H7 (cell line): ENCODE measurements at regions not wholly inside any gene's neighbourhood (a gene's known extent, or its start where the extent isn't known, plus 50 kb on each side); places are given as distances from the start of the nearest gene placed in this dataset.

ENCODE experiments used
- DNase-seq: peaks from one replicate; pipeline ENCODE4 v3.0.0; 2012
- H3K27me3 ChIP-seq: 2 replicates; pipeline ENCODE4 v1.6.0; 2011; ENCODE audit warnings: mild to moderate bottlenecking, low read length; ENCODE audit not compliant: control insufficient read depth, insufficient read depth
- H3K36me3 ChIP-seq: replicated peaks from 2 replicates; pipeline ENCODE4 v1.5.1; 2011; ENCODE audit warnings: low read length; ENCODE audit not compliant: control insufficient read depth, insufficient read depth
- H3K4me3 ChIP-seq: 2 replicates; pipeline ENCODE4 v1.5.1; 2011; ENCODE audit warnings: low read depth, mild to moderate bottlenecking, control low read depth, low read length, moderate library complexity; ENCODE audit not compliant: insufficient read depth

DNA sequence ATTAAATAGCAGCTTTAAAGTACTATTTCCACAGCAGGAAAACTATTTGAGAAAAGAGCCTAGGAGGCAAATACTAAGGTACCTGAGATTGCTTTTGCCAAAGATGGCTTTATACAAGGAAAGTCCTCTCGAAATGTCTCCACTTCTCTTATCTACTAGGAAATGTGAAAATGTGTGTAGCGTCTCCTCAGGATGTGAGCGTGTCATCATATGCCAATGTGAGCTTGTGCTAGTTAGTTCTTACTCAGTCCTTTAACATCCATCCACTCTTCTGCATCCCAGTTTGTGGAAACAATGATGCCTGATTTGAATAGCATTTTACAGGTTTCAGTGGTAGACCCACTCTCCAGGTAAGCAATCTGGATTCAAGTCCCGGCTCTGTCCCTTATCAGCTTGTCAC lies 421.0 kb downstream of the DYNC2H1 start:
- no peak overlapping the region for H3K4me3 ChIP-seq
- DNase-seq: no peak

DNA sequence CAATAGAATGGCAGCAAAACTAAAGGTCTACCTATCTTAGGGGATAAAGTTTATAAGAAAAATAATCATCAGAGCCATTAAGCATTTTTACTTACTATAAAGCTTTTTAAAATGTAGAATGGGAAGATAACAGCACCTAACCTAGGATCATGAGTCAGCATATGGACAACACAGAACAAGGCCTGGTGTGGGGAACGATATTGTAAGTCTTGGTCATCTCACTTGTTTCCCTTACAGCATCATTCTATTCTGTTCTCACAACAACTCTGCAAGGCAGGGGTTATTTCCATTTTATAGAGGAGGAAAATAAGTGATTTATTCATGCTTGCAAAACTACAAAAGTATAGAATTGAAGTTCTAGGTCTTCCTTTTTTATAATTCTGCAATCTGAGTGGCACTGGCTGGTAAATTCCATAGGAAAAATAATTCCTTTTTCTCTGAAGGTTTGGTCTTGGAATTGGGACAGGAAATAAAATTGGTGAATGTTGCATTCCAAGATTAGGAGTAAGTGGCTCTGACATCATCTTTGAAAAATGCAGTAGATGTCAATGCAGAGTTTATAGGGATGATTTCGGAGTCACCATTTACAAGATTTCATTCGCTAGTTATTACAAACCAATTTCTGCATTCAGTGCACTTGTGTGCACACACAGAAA lies 423.0 kb downstream of the DYNC2H1 start:
- no peak overlapping the region for H3K4me3 ChIP-seq
- DNase-seq: no peak

More for the DNA sequence above, 421.0 kb downstream of the DYNC2H1 start:
- Histone ChIP-seq H3K36me3 (no peaks in the 10 kb centered on the region), H3K27me3 (no peaks in the 10 kb centered on the region)

DNA sequence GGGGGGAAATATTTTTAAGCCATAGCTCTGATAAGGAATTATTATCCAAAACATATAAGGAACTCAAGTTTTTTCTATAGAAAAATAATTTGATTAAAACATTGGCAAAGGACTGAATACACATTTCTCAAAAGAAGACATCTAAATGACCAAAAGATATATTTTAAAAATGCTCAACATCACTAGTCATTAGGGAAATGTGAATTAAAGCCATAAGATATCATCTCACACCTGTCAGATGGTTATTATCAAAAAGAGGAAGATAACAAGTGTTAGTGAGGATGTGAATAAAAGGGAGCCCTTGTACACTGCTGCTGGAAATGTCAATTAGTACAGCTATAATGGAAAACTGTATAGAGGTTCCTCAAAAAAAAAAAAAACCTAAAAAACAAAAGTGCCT lies 425.0 kb downstream of the DYNC2H1 start:
- no peak for DNase-seq
- Histone ChIP-seq H3K27me3 (no peaks in the 10 kb centered on the region), H3K4me3 (no peak overlapping the region)

More for the DNA sequence above, 423.0 kb downstream of the DYNC2H1 start:
- H3K36me3 ChIP-seq: no peaks in the 10 kb centered on the region
- no peaks in the 10 kb centered on the region for H3K27me3 ChIP-seq

DNA sequence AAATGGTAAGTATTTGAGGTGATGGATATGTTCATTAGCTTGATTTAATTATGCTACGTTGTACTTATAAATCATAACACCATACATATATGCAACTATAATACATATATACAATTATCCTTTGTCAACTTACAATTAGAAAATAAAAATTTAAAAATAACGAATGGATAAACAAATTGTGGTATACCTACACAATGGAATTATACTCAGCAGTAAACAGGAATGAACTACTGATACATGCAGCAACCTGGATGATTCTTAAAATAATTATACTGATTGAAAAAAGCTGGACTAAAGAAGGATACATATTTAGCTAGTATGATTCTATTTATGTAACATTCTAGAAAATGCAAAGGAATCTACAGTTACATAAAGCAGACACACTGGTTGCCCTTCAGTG lies 425.7 kb downstream of the DYNC2H1 start:
- Histone ChIP-seq H3K36me3 (no peaks in the 10 kb centered on the region), H3K4me3 (no peak overlapping the region), H3K27me3 (no peaks in the 10 kb centered on the region)
- DNase-seq: no peak

More for the DNA sequence above, 425.0 kb downstream of the DYNC2H1 start:
- no peaks in the 10 kb centered on the region for H3K36me3 ChIP-seq

DNA sequence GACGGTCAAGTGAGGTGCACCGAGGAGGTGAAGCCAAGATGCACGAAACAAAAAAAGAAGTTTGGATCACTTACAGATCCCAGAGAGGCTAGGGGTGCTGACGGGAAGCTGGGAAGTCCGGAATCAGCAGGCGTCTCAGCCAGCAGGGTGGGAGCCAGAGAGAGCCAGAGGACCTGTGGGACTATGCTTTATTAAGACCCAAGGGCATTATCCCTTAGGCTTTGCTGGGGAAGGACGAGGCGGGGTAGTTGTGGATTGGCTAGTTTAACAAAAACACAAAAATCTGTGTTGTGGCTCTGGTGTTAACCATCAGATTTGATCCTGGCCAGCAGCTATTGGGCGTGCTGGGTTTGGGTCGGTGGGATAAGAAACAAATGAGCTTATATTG lies 427.1 kb downstream of the DYNC2H1 start:
- no peak overlapping the region for H3K4me3 ChIP-seq
- DNase-seq: no peak
- no peaks in the 10 kb centered on the region for H3K27me3 ChIP-seq
- H3K36me3 ChIP-seq: no peaks in the 10 kb centered on the region

DNA sequence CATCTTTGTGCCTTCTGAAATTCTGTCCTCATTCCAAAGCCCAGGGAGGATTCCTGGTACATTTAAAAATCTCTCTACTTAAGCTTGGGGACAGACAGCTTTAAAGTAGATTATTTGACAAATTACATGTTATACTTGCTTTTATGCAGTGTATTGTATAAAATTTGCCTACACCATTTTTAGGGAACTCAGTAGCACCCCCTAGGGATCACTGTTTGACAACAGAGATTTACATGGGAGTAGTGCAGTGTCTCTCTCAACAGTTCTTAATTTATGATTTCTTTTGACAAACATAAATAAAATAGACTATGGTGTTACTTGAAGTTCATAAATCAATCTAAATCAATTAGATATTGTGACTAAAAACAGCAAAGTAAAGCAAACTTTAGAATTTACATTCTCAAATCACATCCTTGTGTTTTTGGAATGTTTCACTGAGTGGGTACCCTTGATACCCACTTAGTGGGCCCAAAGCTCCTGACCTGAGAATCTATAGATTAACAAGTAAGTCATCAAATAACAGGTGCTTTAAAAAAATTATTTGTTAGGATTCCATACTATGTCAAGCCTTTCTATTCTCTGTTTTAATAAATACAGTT lies 428.8 kb downstream of the DYNC2H1 start:
- Histone ChIP-seq H3K36me3 (no peaks in the 10 kb centered on the region), H3K4me3 (no peak overlapping the region), H3K27me3 (no peaks in the 10 kb centered on the region)
- peak; percentile 30 for DNase-seq

DNA sequence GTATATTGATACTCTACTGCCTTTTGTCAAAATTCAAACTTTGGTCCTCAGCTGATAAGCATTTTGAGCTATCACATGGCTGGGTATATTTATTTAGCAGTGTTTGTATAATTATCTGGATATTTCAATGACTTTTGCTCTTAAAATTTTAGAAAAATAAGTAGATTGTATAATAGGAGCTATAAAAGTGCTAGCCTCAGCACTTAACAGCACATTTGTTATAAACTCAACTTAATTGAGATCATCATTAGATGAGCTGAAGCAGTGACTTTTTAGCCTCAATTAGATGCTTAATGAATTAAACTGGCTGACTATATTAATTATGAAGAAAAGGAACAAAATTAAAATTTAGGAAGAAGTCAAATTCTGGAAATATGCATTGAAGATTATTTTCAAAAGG lies 429.9 kb downstream of the DYNC2H1 start:
- Histone ChIP-seq H3K36me3 (no peaks in the 10 kb centered on the region), H3K4me3 (no peak overlapping the region), H3K27me3 (no peaks in the 10 kb centered on the region)
- DNase-seq: no peak

DNA sequence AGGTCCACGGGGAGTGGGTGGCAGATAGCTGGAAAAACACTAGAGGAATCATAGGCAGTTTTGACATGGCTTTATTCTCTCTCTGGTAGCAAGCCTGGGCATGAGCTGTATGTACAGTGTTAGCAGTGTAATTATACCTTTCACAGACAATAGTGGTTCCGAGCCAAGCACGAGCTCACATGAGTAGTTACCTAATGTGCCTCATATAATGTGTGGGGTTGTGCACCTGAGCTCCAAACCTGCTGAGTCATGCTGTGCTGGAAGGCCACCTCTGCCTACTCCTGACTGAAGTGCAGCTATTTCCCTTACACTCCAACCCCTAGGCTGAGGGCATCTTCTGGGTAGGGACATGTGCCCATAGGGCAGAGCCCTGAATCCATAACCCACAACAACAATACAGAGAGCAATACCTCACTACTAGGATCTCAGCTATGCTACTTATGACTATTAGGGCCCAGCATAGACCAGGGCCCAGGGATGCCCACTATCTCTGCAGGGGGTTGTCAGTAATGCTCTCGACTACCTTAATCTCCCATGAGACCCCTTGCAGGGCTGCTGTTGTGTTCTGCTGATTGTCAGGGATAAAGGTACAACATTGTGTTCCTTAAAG lies 432.1 kb downstream of the DYNC2H1 start:
- no peak overlapping the region for H3K4me3 ChIP-seq
- no peak for DNase-seq
- no peaks in the 10 kb centered on the region for H3K36me3 ChIP-seq
- no peaks in the 10 kb centered on the region for H3K27me3 ChIP-seq

DNA sequence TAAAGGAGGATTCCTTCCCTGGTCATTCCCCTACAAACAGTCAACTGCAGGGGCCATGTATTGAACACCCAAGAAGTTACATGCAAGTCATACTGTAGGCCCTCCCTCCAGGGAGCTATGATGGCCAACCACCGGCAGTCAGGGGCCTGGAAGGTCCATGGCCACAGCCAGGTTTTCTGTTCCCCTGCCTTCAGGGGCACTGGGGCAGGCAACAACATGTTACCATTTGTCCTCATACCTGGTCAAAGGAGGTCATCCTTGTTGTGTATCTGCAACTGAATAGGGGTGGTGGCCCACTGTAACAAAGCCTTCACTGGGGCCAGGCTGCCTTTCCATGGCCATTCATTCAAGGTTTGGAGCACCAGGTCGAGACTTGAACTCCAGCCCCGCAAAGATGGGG lies 433.6 kb downstream of the DYNC2H1 start:
- no peak for DNase-seq
- H3K27me3 ChIP-seq: no peaks in the 10 kb centered on the region
- no peaks in the 10 kb centered on the region for H3K36me3 ChIP-seq
- H3K4me3 ChIP-seq: no peak overlapping the region

DNA sequence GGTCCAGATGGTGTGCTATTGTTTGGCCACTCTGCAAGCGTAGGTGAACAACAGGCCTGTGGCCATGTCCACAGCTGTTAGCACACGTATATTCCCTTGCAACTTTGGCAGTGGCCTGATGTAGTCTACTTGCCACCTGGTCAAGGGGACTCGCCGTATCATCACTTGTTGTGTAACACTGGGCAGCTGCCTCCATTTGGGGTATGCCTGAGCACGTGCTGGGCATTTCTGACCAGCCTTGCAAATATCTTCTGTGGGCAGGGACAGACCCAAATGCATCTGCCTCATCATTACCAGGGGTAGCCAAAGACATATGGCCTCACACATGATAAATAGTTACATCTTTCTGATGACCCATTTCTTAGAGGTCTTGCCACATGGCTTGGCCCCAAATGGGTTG lies 434.2 kb downstream of the DYNC2H1 start:
- Histone ChIP-seq H3K27me3 (no peaks in the 10 kb centered on the region), H3K4me3 (no peak overlapping the region), H3K36me3 (no peaks in the 10 kb centered on the region)
- no peak for DNase-seq

DNA sequence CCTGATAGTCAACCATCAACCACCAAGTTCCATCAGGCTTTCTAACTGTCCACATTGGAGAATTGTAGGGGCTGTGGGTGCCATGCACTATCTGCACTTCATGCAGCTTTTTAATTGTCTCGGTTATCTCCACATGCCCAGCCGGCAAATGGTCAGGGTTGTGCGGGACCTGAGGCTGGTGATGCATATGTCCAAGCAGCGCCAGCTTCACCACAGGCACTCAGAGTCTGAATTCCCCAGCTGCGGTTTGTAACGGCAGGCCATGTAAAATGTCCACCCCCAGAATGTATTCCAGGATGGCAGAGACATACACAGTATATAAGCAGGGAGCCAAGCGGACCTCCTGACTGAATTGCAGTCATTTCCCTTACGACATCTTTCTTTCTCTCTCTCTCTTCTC lies 435.6 kb downstream of the DYNC2H1 start:
- no peak for DNase-seq
- Histone ChIP-seq H3K4me3 (no peak overlapping the region), H3K27me3 (no peaks in the 10 kb centered on the region), H3K36me3 (no peaks in the 10 kb centered on the region)

DNA sequence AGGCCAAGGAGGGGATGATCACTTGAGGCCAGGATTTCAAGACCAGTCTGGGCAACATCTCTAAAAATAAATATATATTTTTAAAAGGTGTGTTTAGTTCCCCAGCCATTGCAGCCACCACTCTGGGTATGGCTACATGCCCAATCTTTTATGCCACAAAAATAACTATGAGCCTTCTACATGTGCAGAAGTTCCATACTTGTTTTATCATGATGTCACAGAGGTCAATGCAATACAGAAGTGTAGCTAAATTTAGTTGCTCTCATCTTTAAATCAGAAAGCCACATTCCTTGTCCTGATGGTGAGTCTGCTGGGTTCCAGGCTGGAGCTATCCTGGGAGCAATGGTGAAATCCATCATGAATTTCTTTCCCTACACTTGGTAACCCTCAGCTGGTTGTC lies 436.3 kb downstream of the DYNC2H1 start:
- H3K4me3 ChIP-seq: no peak overlapping the region
- no peaks in the 10 kb centered on the region for H3K27me3 ChIP-seq
- DNase-seq: no peak
- no peaks in the 10 kb centered on the region for H3K36me3 ChIP-seq

DNA sequence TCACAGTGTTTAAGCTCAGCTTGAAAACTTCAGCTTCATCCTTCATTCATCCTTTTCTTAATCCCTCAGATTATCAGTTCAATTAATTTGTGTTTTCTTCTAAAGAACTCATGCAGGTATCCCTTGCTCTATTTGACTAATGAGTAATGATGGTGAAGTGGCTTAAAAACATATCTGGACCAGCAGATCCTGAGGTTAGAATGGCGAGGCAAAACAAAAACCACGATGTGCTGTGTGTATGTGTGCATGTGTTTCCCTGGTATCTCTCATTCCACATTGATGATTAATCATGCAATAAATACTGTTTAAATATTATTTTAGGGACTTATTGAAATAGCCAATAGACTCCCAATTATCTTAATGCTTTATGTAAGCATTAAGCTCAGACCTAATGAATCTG lies 437.0 kb downstream of the DYNC2H1 start:
- no peak for DNase-seq
- H3K36me3 ChIP-seq: no peaks in the 10 kb centered on the region
- no peak overlapping the region for H3K4me3 ChIP-seq
- no peaks in the 10 kb centered on the region for H3K27me3 ChIP-seq

DNA sequence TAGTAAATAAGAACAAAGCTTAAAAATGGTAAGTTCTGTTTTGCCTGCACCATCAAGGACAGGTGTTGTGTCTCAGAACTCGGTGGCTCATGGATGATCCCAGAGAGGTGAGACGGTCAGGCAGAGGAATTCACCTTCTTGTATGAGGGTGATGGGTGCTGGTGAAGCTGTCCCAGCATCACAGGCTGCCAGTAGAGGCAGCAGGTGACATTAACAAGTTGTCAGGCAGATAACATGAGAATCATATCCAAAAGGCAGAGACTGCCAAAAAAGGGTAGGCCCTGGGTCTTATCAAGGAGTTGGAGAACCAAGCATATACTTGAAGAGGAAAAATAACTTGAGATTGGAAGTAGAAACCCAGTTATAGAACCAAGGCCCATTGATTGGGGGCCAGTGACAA lies 437.8 kb downstream of the DYNC2H1 start:
- H3K4me3 ChIP-seq: no peak overlapping the region
- DNase-seq: no peak

DNA sequence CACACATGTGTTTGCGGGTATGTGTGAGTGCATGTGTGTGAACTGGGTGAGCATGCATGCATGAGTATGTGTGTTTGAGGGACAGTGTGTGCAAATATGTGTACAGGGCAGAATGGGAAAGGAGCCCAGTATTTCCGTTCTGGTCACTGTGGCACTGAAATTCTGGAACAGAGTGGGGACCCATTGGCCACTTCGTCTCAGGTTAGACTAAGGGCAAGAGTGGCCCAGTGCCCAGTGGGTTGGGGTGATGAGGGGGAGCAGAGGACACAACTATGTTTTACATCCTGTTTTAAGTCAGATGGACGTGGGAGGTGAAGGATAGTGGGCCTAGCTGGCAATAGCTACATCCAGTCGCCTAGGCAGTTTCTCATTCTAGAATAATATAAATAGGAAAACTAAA lies 438.5 kb downstream of the DYNC2H1 start:
- Histone ChIP-seq H3K4me3 (no peak overlapping the region), H3K36me3 (no peaks in the 10 kb centered on the region), H3K27me3 (no peaks in the 10 kb centered on the region)
- no peak for DNase-seq

More for the DNA sequence above, 437.8 kb downstream of the DYNC2H1 start:
- no peaks in the 10 kb centered on the region for H3K36me3 ChIP-seq
- no peaks in the 10 kb centered on the region for H3K27me3 ChIP-seq
